Left ventricle myocardium superior (tissue), 1 donor: ENCODE measurements at regions not wholly inside any gene's neighbourhood (a gene's known extent, or its start where the extent isn't known, plus 50 kb on each side); places are given as distances from the start of the nearest gene placed in this dataset.
"Not testable (repeated sequence)": the region's sequence is repeated elsewhere in the genome, so short reads cannot be mapped to it uniquely, and the experiment has no call there.

Experiments used
- ATAC-seq: fragments of 200-7000 bp; cut with Tn5 transposase; one replicate; pipeline ENCODE4 v1.9.1; 2020; ENCODE audit warnings: mild to moderate bottlenecking, moderate library complexity
- DNase-seq: peaks from one replicate; pipeline ENCODE4 v3.0.0-alpha.2; 2020
- intact Hi-C: fragments of 100-400 bp; cut with micrococcal nuclease; formaldehyde crosslinking; loops from one replicate; pipeline ENCODE4 v1.11.0; 2022
- donor health status: DM: no; HTN: yes; CAD: no; lungs with severe emphysema.

DNA sequence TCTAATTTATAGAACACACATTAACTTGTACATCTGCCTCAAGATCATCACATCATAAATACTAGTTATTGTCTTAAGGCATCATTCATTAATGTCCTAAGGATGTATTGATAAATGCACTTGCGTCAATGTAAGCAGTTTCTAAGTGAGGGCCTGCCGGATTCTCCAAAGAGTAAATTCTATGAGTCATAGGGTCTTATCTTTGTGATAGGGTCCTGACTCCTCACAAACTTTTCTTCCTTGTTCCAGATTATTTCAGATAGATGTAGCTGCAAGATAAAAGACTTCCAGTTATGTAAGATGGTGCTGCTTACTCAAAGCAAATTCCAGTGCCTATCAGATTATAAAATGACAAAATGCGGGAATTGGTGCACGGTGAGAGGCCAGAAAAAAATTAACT is 315.0 kb upstream of the SLC39A10 start:
- DNase-seq (no peak), ATAC-seq (no peak)
- intact Hi-C loops, result no loop called here

DNA sequence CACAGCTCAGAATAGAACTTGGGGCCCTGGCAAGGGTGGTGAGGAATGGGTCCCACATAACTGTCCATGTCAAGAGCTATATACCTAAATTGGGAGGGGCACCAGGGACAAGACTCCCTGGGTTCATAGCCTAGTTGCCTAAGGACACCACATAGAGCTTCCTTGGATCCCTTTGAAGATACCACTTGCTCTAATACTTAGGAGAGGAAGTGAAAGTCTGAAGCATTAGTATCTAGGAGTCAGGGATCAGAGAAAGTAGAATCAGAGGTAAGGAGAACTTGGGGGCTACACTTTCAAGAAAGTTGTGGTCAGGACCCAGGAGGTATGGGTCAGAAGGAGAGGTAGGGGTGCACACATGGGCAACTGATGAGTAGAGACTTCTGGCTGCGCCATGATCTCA is 318.2 kb upstream of the SLC39A10 start:
- intact Hi-C loops, result no loop called here
- DNase-seq, result no peak
- no peak for ATAC-seq

DNA sequence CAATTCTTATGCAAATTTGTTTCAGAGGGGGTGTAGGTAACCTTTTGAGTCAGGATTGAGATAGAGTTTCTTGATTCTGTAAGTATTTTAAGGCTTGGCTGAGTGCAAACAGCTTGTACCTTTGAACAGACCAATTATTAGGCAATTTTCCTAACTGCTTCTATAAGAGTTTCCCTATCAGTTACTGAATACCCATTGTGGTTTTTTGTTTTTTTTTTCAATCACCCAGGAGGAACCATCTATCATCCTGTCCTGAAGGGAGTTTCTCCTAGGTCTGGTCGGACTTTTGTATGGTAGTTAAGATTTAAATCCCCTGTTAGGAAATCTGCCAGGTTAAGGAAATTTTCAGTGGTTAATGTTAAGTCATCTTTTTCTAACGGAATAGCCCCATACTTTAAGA is 319.4 kb upstream of the SLC39A10 start:
- intact Hi-C loops, result no loop called here
- no peak for DNase-seq
- ATAC-seq, result no peak

GRCh38 chr2:195333869-195334268 is 323.2 kb upstream of the SLC39A10 start:
- ATAC-seq (no peak), DNase-seq (no peak)
- intact Hi-C loops, result no loop called here

GRCh38 chr2:195331966-195332365 is 325.1 kb upstream of the SLC39A10 start:
- DNase-seq (no peak), ATAC-seq (no peak)
- intact Hi-C loops, result no loop called here

GRCh38 chr2:195331129-195331528 is 325.9 kb upstream of the SLC39A10 start:
- DNase-seq (no peak), ATAC-seq (no peak)
- intact Hi-C loops, result no loop called here

DNA sequence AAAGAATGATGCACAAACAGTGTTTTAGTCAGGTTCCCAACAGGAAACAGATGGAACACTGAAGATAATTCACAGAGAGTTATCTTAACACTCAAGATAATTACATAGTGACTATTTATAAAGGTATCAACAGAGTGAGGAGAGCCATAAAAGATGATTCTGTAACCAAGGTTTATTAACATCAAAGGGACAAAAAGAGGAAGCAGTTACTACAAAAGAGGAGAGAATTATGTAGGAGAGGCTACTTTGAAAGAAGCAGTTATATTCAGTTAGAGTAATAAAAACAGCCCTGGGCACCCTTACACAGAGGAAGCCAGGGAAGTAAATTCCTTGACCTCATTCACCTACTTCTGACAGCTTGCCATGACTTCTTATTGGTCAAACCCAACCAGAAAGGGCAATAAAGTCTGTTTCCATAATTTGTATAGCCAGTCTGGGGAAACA is 326.5 kb upstream of the SLC39A10 start:
- DNase-seq, result no peak
- intact Hi-C loops, result no loop called here
- ATAC-seq, result no peak

DNA sequence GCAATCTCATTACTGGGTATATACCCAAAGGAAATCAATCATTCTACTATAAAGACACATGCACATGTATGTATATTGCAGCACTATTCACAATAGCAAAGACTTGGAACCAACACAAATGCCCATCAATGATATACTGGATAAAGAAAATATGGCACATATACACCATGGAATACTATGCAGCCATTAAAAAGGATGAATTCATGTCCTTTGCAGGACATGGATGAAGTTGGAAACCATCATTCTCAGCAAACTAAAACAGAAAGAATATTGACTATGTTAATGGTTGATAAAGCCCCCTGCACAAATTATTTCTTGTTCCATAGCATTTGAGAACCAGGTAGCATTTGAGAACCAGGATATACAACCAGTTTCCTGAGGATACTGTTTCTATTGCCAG is 327.2 kb upstream of the SLC39A10 start:
- intact Hi-C loops, DNase-seq, ATAC-seq: not testable (repeated sequence)

DNA sequence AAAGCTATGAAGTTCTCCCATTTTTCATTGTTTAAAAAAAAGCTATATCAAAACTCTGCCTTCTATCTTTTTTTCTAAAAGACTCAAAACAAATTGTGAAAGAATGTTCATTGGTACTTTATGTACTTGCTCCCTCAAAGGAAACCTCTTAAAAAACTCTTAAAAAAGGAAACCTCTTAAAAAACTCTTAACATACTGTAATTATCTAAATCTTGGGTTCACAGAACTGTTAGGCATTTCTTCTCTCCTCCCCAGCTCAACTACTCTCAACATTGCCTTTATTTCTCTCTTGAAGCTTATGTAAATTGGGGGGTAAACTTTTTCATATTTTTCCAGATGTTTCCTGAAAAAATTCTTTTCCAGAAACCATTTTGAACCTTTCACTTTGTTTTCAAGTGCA is 330.5 kb upstream of the SLC39A10 start:
- intact Hi-C loops, result no loop called here

GRCh38 chr2:195322324-195322723 is 334.7 kb upstream of the SLC39A10 start:
- intact Hi-C loops, result no loop called here

More for the DNA sequence above, 330.5 kb upstream of the SLC39A10 start:
- no peak for ATAC-seq
- DNase-seq, result no peak

DNA sequence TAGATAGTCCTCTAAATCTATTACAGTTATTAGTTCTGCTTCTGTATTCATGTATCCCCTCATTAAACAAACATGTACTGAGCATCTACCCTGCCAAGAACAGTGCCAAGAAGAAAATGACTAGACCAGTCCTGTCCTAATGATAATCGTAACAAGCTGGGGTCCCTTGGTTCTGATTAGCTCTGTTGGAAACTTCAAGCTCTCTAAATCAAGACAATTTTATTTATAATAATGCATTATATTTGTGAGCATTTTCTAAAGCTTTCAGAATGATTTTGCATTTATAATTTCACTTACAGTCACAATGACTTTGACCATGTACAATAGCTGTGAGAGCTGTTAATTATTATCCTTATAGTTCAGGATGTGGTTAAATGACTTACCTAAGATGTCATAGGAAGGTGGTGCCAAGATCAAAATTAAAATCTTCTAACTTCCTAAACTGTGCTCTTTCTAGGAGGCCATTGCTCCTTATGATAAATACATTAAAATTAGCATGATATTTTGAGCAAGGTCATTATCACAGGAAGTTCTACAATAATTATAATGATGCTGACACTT is 336.5 kb upstream of the SLC39A10 start:
- intact Hi-C loops, result no loop called here
- ATAC-seq, result no peak

More at GRCh38 chr2:195322324-195322723, 334.7 kb upstream of the SLC39A10 start:
- ATAC-seq, result no peak
- no peak for DNase-seq

DNA sequence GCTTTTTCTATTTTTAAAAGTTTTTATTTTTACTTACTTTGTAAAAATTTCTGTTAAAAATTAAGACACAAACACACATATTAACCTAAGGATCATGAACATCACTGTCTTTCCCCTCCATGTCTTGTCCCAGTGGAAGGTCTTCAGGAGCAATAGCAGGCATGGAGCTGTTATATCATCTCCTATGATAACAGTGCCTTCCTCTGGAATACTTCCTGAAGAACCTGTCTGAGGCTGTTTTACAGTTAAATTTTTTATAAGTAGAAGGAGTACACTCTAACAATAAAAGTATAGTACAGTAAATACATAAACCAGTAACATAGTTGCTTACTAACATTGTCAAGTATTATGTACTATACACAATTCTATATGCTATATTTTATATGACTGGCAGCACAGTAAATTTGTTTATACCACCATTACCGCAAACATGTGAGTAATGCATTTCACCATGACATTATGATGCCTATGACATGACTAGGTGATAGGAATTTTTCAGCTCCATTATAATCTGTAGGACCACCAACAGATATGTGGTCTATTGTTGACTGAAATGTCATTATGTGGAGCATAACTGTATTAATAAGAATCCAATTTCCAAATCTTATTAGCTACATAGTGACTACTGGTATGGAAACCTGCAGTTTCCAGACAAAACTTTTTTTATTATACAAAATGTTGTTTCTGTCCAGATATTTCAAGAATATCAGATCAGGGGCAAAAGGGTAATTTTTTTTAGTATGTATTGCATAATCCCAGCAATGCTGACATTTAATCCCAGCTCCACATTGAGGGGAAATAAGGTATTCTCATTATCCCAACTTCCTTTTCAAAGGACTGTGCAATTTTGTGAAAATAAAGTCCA is 337.2 kb upstream of the SLC39A10 start:
- DNase-seq (no peak), ATAC-seq (no peak)
- intact Hi-C loops, result no loop called here

More for the DNA sequence above, 336.5 kb upstream of the SLC39A10 start:
- DNase-seq, result no peak

DNA sequence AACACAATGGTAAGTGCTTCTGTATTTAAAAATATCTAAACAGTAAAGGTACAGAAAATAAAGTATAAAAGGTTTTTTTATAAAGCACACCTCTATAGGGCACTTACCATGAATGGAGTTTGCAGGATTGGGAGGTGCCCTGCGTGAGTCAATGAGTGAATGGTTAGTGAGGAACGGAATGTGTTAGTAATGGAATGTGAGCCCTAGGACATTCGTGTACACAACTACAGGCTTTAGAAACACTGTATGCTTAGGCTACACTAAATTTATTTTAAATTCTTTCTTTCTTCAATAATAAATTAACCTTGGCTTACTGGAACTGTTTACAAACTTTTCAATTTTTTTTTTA is 337.9 kb upstream of the SLC39A10 start:
- DNase-seq, result no peak
- no peak for ATAC-seq
- intact Hi-C loops, result no loop called here

GRCh38 chr2:195318440-195319111 is 338.4 kb upstream of the SLC39A10 start:
- intact Hi-C loops, result no loop called here
- DNase-seq, result no peak
- ATAC-seq, result no peak

DNA sequence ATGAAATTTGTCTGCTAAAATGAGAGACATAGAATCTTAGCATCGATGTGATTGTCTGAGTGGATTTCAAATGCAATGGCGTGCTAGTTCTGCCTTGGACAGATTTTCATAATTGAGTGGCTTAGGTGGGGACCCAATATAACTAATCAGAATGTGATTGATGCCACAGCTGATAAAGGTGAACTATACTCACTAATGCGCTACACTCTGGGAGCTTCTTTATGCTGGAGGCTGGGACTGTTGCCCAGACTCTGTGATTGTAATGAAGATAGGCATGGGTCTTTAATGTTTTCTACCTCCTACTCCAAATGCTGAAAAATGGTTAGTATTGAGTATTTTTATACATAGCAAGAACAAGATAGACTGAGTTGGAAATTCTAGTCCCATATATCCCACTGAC is 339.5 kb upstream of the SLC39A10 start:
- DNase-seq, result no peak
- intact Hi-C loops, result no loop called here
- ATAC-seq, result no peak

GRCh38 chr2:195316486-195316885 is 340.5 kb upstream of the SLC39A10 start:
- intact Hi-C loops, result no loop called here
- DNase-seq (no peak), ATAC-seq (no peak)

DNA sequence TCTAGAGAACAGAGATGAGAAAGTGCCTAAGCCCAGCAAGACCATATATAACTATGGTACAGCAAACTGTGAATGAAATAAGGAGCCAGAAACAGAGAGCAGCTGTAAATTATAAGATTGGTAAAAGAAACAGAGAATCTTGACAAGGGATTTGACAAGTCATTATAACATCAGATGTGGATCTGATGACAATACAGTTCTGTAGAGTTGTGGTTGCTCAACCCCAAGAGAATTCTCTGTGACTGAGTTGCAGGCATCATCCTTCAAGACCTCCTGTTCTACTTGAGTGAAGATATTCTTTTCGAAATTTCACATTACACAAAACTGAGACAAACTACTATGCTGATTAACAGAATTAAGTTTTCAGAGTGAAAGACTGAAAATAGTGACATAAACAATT is 343.1 kb upstream of the SLC39A10 start:
- no peak for DNase-seq
- intact Hi-C loops, result no loop called here
- ATAC-seq, result no peak

- ATAC-seq (no peak), DNase-seq (no peak)
- intact Hi-C loops, result no loop called here
Measured at GRCh38 chr2:195312662-195313061, 344.4 kb upstream of the SLC39A10 start.

GRCh38 chr2:195308163-195308562 is 348.9 kb upstream of the SLC39A10 start:
- ATAC-seq (no peak), DNase-seq (no peak)
- intact Hi-C loops, result no loop called here

GRCh38 chr2:195307751-195308150 is 349.3 kb upstream of the SLC39A10 start:
- intact Hi-C loops, result no loop called here
- no peak for ATAC-seq

More at GRCh38 chr2:195307751-195308150, 349.3 kb upstream of the SLC39A10 start:
- DNase-seq, result no peak
